ENCODE measurements at regions not wholly inside any gene's neighbourhood (a gene's known extent, or its start where the extent isn't known, plus 50 kb on each side); places are given as distances from the start of the nearest gene placed in this dataset.

GRCh38 chr1:73766786-73767348, 431.1 kb downstream of the LRRIQ3 start:
- Mint-ChIP-seq H3K27me3 (no peaks in the 10 kb centered on the region), H3K4me3 (no peak overlapping the region), H3K9me3 (no peaks in the 10 kb centered on the region), H3K36me3 (no peaks in the 10 kb centered on the region), H3K4me1 (no peaks in the 10 kb centered on the region), H3K27ac (no peak overlapping the region)
- no peak for ATAC-seq

GRCh38 chr1:73765551-73766233, 432.3 kb downstream of the LRRIQ3 start:
- Mint-ChIP-seq H3K27me3 (no peaks in the 10 kb centered on the region), H3K27ac (no peak overlapping the region), H3K4me1 (no peaks in the 10 kb centered on the region), H3K9me3 (no peaks in the 10 kb centered on the region), H3K4me3 (no peak overlapping the region), H3K36me3 (no peaks in the 10 kb centered on the region)
- ATAC-seq: no peak

- H3K27ac Mint-ChIP-seq: no peak overlapping the region
- ATAC-seq: no peak
Observed at GRCh38 chr1:73761559-73761958, 436.4 kb downstream of the LRRIQ3 start.

GRCh38 chr1:73759011-73759410, 439.0 kb downstream of the LRRIQ3 start:
- H3K4me3 Mint-ChIP-seq: no peak overlapping the region
- H3K27me3 Mint-ChIP-seq: no peaks in the 10 kb centered on the region
- no peaks in the 10 kb centered on the region for H3K36me3 Mint-ChIP-seq
- H3K9me3 Mint-ChIP-seq: no peaks in the 10 kb centered on the region
- H3K4me1 Mint-ChIP-seq: no peaks in the 10 kb centered on the region
- H3K27ac Mint-ChIP-seq: no peak overlapping the region
- ATAC-seq: no peak

More at GRCh38 chr1:73761559-73761958, 436.4 kb downstream of the LRRIQ3 start:
- Mint-ChIP-seq H3K4me3 (no peak overlapping the region), H3K27me3 (no peaks in the 10 kb centered on the region), H3K9me3 (no peaks in the 10 kb centered on the region), H3K36me3 (no peaks in the 10 kb centered on the region), H3K4me1 (no peaks in the 10 kb centered on the region)

- no peak overlapping the region for H3K27ac Mint-ChIP-seq
- H3K27me3 Mint-ChIP-seq: no peaks in the 10 kb centered on the region
- no peaks in the 10 kb centered on the region for H3K36me3 Mint-ChIP-seq
- H3K9me3 Mint-ChIP-seq: no peaks in the 10 kb centered on the region
- no peak overlapping the region for H3K4me3 Mint-ChIP-seq
- no peaks in the 10 kb centered on the region for H3K4me1 Mint-ChIP-seq
- no peak for ATAC-seq
Observed at GRCh38 chr1:73756817-73757216, 441.2 kb downstream of the LRRIQ3 start.

GRCh38 chr1:73755649-73756048, 442.3 kb downstream of the LRRIQ3 start:
- Mint-ChIP-seq H3K27me3 (no peaks in the 10 kb centered on the region), H3K4me1 (no peaks in the 10 kb centered on the region), H3K27ac (no peak overlapping the region), H3K4me3 (no peak overlapping the region), H3K36me3 (no peaks in the 10 kb centered on the region), H3K9me3 (no peaks in the 10 kb centered on the region)
- no peak for ATAC-seq

GRCh38 chr1:73749996-73750395, 448.0 kb downstream of the LRRIQ3 start:
- H3K4me1 Mint-ChIP-seq: no peaks in the 10 kb centered on the region

GRCh38 chr1:73744985-73745384, 453.0 kb downstream of the LRRIQ3 start:
- H3K4me3 Mint-ChIP-seq: no peak overlapping the region
- H3K4me1 Mint-ChIP-seq: no peaks in the 10 kb centered on the region
- H3K36me3 Mint-ChIP-seq: no peaks in the 10 kb centered on the region
- no peaks in the 10 kb centered on the region for H3K27me3 Mint-ChIP-seq
- H3K9me3 Mint-ChIP-seq: peaks cover 17% of the 10 kb centered on the region
- no peak overlapping the region for H3K27ac Mint-ChIP-seq
- no peak for ATAC-seq

More at GRCh38 chr1:73749996-73750395, 448.0 kb downstream of the LRRIQ3 start:
- no peak for ATAC-seq
- no peak overlapping the region for H3K27ac Mint-ChIP-seq
- peaks cover 2% of the 10 kb centered on the region for H3K9me3 Mint-ChIP-seq
- no peaks in the 10 kb centered on the region for H3K36me3 Mint-ChIP-seq
- H3K4me3 Mint-ChIP-seq: no peak overlapping the region
- no peaks in the 10 kb centered on the region for H3K27me3 Mint-ChIP-seq

GRCh38 chr1:73736125-73736524, 461.9 kb downstream of the LRRIQ3 start:
- Mint-ChIP-seq H3K36me3 (no peaks in the 10 kb centered on the region), H3K9me3 (peaks cover 6% of the 10 kb centered on the region), H3K27ac (no peak overlapping the region)

GRCh38 chr1:73727036-73727435, 470.9 kb downstream of the LRRIQ3 start:
- Mint-ChIP-seq H3K27me3 (no peaks in the 10 kb centered on the region), H3K36me3 (no peaks in the 10 kb centered on the region), H3K4me3 (no peak overlapping the region), H3K9me3 (no peaks in the 10 kb centered on the region), H3K4me1 (no peaks in the 10 kb centered on the region), H3K27ac (no peak overlapping the region)
- no peak for ATAC-seq

More at GRCh38 chr1:73736125-73736524, 461.9 kb downstream of the LRRIQ3 start:
- ATAC-seq: no peak
- Mint-ChIP-seq H3K27me3 (no peaks in the 10 kb centered on the region), H3K4me3 (no peak overlapping the region), H3K4me1 (no peaks in the 10 kb centered on the region)

- Mint-ChIP-seq H3K4me3 (no peak overlapping the region), H3K27ac (no peak overlapping the region), H3K36me3 (no peaks in the 10 kb centered on the region), H3K9me3 (peaks cover 3% of the 10 kb centered on the region), H3K4me1 (no peaks in the 10 kb centered on the region), H3K27me3 (no peaks in the 10 kb centered on the region)
- no peak for ATAC-seq
Observed at GRCh38 chr1:73722055-73722454, 475.9 kb downstream of the LRRIQ3 start.

GRCh38 chr1:73717976-73718375, 480.0 kb downstream of the LRRIQ3 start:
- peaks cover 8% of the 10 kb centered on the region for H3K9me3 Mint-ChIP-seq
- H3K4me1 Mint-ChIP-seq: no peaks in the 10 kb centered on the region
- H3K27me3 Mint-ChIP-seq: no peaks in the 10 kb centered on the region

GRCh38 chr1:73711089-73711488, 486.9 kb downstream of the LRRIQ3 start:
- no peaks in the 10 kb centered on the region for H3K27me3 Mint-ChIP-seq
- no peak overlapping the region for H3K4me3 Mint-ChIP-seq
- H3K27ac Mint-ChIP-seq: no peak overlapping the region
- H3K9me3 Mint-ChIP-seq: no peaks in the 10 kb centered on the region
- H3K36me3 Mint-ChIP-seq: no peaks in the 10 kb centered on the region
- ATAC-seq: no peak
- no peaks in the 10 kb centered on the region for H3K4me1 Mint-ChIP-seq

More at GRCh38 chr1:73717976-73718375, 480.0 kb downstream of the LRRIQ3 start:
- Mint-ChIP-seq H3K36me3 (no peaks in the 10 kb centered on the region), H3K27ac (no peak overlapping the region), H3K4me3 (no peak overlapping the region)
- no peak for ATAC-seq

- H3K9me3 Mint-ChIP-seq: no peaks in the 10 kb centered on the region
- no peaks in the 10 kb centered on the region for H3K27me3 Mint-ChIP-seq
- no peak overlapping the region for H3K27ac Mint-ChIP-seq
- ATAC-seq: no peak
- H3K4me3 Mint-ChIP-seq: no peak overlapping the region
- H3K36me3 Mint-ChIP-seq: no peaks in the 10 kb centered on the region
- H3K4me1 Mint-ChIP-seq: no peaks in the 10 kb centered on the region
Observed at GRCh38 chr1:73701826-73702225, 496.1 kb downstream of the LRRIQ3 start.

- H3K36me3 Mint-ChIP-seq: no peaks in the 10 kb centered on the region
- no peak for ATAC-seq
- H3K4me3 Mint-ChIP-seq: no peak overlapping the region
- H3K9me3 Mint-ChIP-seq: no peaks in the 10 kb centered on the region
- no peak overlapping the region for H3K27ac Mint-ChIP-seq
- no peaks in the 10 kb centered on the region for H3K4me1 Mint-ChIP-seq
- H3K27me3 Mint-ChIP-seq: no peaks in the 10 kb centered on the region
Observed at GRCh38 chr1:73676186-73676585, 521.8 kb downstream of the LRRIQ3 start.

- no peak for ATAC-seq
- Mint-ChIP-seq H3K27me3 (no peaks in the 10 kb centered on the region), H3K36me3 (no peaks in the 10 kb centered on the region), H3K4me1 (no peaks in the 10 kb centered on the region), H3K27ac (no peak overlapping the region), H3K9me3 (no peaks in the 10 kb centered on the region), H3K4me3 (no peak overlapping the region)
Observed at GRCh38 chr1:73674945-73675561, 522.9 kb downstream of the LRRIQ3 start.

Data from stimulated activated memory B cell treated with anti-CD40 and anti-IgM and Interleukin-4, amounts not matched to agents 10 μg/mL and 1 μg/mL and 100 μg/mL, for 72 hours (primary cell).